GM18868 (cell line): ENCODE measurements at regions not wholly inside any gene's neighbourhood (a gene's known extent, or its start where the extent isn't known, plus 50 kb on each side); places are given as distances from the start of the nearest gene placed in this dataset.

ENCODE experiments used
- ATAC-seq: cut with Tn5 transposase; IDR thresholded peaks from one replicate; pipeline ENCODE4 v1.9.1; 2021; ENCODE audit warnings: mild to moderate bottlenecking, moderate library complexity; ENCODE audit not compliant: unreplicated experiment

- ATAC-seq: no peak
Measured at GRCh38 chr2:156695020-156695419, 258.8 kb downstream of the GPD2 start.

- ATAC-seq: no peak
Measured at GRCh38 chr2:156695595-156695994, 259.4 kb downstream of the GPD2 start.

DNA sequence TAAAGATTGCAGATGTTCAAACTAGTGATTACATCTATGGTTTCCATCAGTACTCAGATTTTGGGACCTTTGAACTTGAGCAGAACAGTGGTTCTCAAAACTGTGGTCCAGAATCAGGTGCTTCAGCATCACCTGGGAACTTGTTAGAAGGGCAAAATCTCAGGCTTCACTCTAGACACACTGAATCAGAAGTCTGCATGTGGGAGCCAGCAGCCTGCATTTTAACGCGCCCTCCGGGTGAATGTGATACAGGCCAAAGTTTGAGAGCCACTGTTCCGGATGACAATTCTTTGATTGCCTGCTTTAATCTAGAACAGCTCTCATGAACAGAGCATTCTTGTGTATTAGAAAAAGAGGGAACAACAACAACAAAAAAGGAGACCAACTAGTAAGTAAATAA, 261.7 kb downstream of the GPD2 start:
- no peak for ATAC-seq

GRCh38 chr2:156700681-156701080, 264.5 kb downstream of the GPD2 start:
- ATAC-seq: no peak

DNA sequence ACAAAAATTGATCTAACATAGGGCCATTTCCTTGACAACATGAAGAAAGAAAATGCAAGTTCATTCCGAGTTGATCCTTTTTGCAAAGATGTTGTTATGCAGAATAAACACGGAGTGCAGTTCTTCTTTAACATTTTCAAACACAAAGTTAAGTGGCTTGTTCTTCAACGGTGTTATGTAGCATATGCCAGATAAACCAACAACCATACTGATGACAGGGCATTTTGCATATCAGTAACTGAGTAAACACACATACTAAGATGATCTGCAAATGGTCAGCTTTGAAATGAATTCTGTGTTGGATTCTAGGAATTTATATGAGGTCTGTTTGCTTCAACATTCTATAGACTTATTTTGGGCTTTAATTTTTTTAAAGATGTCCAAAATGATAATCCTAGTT, 266.4 kb downstream of the GPD2 start:
- ATAC-seq: no peak

DNA sequence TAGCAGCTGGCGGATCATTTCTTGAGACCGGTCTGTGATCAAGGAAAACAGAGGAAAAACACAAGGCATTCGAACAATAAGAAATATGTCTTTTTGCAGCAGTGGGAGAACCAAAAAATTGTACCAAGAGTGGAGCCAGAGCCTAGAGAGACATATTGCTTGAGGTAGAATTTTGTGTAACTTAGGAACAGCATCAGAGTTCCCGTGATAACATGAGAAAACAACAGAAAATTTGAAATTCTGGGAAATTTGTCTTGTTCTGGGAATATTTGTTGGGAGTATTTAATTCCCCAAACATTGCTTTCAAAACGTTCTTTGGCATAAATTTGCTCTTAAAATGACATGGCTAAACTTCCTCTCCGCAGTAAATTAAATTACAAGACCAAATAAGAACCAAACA, 267.5 kb downstream of the GPD2 start:
- no peak for ATAC-seq

GRCh38 chr2:156704132-156704531, 268.0 kb downstream of the GPD2 start:
- no peak for ATAC-seq

GRCh38 chr2:156704617-156705016, 268.4 kb downstream of the GPD2 start:
- no peak for ATAC-seq

DNA sequence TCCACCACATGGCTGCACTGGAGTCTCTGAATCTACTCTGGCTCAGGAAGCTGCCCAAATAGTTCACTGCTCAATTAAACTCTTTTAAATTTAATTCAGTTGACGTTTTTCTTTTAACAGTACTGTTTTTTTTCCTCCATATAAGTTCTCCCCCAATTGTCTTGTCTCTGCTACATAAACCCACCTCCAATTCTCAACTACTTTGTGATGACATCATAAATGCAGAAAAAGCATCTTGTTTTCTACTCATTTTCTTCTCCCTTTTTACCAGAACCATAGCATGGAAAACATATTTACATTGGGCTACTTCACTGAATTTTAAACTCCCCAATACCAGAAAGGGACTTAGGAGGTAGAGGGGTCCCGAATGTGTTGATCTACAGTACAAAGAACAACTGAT, 270.4 kb downstream of the GPD2 start:
- no peak for ATAC-seq

DNA sequence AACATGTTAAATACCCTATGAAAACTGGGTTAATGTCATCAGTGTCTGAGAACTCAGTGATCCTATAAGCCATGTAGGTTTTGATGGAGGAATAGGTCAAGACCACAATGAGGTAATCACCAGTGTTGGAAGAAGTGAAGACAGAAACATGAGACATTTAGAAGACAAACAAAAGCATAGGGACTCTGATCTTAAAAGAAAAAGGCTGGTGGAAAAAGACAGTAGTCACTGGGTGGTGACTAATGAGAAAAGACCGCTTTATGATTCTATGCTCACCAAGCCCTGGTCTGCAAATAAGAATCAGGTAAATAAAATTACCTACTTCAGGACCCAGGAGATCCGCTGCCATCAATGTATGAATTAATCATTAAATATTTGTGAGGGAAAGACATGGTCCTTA, 271.9 kb downstream of the GPD2 start:
- no peak for ATAC-seq

GRCh38 chr2:156709091-156709490, 272.9 kb downstream of the GPD2 start:
- no peak for ATAC-seq

DNA sequence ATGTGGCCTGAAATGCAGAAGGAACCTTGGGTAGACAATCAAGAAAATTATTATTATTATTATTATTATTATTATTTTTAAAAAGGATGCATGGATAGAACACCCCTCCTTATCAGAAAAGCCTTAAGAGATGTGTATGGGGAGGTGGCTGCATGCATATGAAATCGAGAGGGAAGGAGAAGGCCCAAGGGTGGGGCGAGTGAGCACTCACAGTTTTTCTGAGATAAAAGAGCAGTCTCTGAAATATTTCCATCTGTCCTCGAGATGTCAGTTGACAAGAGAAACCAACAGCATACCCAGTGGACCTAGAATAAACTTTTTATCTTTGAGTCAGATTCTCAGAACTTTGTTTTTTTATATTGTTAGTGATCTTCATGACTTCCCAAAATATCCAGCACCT, 282.9 kb downstream of the GPD2 start:
- ATAC-seq: no peak

GRCh38 chr2:156727867-156728266, 291.7 kb downstream of the GPD2 start:
- no peak for ATAC-seq

GRCh38 chr2:156728328-156728727, 292.1 kb downstream of the GPD2 start:
- no peak for ATAC-seq

DNA sequence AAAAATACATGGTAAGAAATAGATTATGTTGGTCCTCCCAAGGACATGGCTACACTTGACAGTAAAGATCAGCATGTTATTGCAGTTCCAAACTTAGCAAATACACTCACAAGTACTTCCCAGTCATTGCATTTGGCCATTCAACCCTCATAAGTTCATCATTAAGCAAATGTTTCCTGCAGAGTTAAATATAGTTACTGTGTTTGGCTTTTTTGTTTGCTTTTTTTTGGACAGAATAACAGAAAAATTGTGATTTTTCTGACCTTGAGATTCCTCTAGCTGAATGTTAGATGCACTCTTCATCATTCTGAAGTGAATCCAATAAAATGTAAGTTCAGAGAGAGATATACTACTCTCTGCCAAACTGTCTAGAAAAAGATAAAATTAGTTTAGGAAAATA, 295.3 kb downstream of the GPD2 start:
- no peak for ATAC-seq

- no peak for ATAC-seq
Measured at GRCh38 chr2:156736950-156737349, 300.8 kb downstream of the GPD2 start.

DNA sequence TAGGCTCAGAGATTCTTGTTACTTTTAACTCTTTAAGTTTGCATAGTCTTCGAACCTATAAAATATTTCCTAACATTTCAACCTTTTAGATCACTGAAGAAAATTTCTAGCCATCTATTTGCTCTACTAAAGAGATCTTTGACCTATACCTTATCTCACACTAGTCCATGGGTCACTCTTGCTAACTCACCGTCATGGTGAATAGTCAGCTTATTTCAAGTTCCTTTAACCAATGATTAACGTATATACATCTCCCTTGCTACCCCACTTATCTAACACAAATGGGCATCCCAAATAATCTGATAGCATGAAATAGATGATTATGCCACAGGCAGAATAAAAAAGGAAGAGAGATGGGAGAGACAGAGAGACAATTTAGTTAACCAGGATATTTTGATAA, 303.1 kb downstream of the GPD2 start:
- no peak for ATAC-seq

DNA sequence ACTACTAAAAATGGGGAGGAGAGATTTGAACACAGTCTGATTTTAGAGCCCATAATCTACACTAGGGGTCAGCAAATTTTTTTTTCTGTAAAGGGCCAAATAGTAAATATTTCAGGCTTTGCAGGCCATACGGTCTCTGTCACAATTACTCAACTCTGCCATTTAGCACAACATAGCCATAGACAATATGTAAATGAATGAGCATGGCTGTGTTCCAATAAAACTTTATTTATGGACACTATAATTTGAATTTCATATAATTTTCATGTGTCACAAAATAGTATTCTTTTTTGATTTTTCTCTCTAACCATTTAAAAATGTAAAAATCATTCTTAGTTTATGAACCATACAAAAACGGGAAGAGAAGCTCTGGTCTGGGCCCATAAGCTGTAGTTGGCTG, 309.4 kb downstream of the GPD2 start:
- no peak for ATAC-seq

DNA sequence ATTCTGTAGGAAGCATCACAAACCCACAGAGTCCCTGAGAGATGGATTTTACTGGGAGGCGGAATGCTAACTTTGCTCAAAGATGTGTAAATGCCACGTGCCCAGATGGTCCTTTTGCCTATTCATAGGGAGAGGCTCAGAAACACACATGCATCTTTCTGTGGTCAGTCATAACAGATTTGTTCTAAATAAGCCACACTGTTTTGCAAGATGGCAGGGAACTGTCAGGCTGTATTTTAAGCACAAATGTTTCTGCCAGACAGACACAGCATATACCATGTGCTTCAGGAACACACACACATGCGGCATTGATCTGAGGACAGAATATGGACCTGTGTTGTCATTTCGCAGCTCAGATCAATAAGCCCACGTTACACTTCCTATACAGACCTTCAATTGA, 312.0 kb downstream of the GPD2 start:
- ATAC-seq: no peak

GRCh38 chr2:156752042-156752441, 315.9 kb downstream of the GPD2 start:
- ATAC-seq: no peak

- ATAC-seq: no peak
Measured at GRCh38 chr2:156753766-156754165, 317.6 kb downstream of the GPD2 start.

DNA sequence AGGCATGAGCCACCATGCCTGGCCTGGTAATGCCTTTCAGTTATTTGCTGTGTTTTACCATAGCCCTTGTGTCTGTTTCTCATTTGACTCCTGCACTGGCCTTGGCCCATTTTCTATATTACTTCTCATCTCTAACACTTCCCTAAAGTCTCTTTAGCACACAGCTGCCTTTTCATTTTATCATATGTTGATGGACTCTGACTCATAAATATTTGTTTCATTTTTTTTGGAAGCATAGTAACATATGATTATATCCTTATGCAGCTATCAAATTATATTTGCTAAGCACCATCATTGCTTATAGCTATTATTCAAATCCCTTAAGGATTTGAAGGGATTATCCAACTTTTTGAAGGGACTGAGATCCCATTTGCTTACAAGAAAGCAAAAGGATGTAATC, 320.3 kb downstream of the GPD2 start:
- ATAC-seq: no peak

DNA sequence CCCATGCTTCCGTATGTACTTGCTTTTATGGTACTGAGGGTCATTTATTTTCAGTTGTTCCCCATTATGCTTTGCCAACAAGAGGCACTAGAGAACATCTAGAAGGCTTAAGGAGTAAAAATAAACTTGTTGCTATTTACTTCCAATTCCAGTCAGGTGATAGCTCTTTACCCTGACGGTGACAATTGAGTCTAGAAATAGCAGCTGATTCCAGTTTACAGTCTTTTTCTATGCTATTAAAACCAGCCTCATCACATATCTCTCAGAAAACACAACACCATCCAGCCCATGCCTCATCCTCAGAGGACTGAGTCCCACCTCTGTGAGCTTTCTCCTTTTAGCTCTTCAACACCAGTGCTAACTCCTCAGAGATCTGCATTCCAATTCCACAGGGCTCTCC, 327.0 kb downstream of the GPD2 start:
- ATAC-seq: no peak

GRCh38 chr2:156765043-156765442, 328.9 kb downstream of the GPD2 start:
- no peak for ATAC-seq
